ENCODE measurements at regions not wholly inside any gene's neighbourhood (a gene's known extent, or its start where the extent isn't known, plus 50 kb on each side); places are given as distances from the start of the nearest gene placed in this dataset.

DNA sequence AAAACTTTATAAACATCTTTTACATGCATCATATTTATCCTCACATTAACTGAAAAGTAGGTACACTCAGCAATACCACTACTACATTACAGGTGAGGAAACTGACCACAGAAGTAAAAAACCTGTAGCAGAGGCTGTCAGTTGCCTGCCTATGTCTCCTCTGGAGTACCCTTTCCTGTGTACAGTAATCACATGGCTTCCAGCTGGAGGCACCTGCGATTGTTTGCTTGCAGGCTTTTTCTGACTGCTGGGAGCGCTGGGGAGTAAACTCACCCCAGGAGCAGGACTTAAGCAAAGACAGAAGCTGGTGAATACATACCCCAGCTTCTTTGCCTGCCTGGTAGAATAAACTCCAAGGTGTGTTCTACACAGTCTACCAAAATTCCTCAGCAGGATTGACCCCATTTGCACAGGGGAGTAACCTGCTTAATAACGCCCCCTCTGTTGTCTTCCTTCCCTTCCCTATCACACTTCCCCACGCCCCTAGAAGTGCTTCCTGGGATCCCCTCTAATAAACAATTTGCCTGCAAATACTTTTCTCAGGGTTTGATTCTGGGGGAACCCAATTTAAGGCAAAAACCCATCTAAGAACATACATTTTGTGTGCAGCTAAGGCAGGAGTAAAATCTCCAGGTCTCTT lies 138.9 kb downstream of the PTH2R start:
- H3K4me1 ChIP-seq (ENCODE audit: insufficient read depth, low read length): no peaks in the 10 kb centered on the region
- no peaks in the 10 kb centered on the region for H3K27me3 ChIP-seq (ENCODE audit: insufficient read depth, low read length, poor library complexity)
- ATAC-seq (ENCODE audit: insufficient read depth, low read depth) (no peak; the same call in 2 of the 3 replicates), DNase-seq (no peak)
- H3K4me2 ChIP-seq (ENCODE audit: insufficient read depth, low read length): no peak overlapping the region
- H2AFZ ChIP-seq (ENCODE audit: low read depth, low read length): no peak overlapping the region
- TF ChIP-seq EZH2 (IDR thresholded peaks at IDR 0.05; ENCODE audit: borderline replicate concordance, low read depth, low read length, severe bottlenecking): no peak
- TF ChIP-seq, protein P1, sequence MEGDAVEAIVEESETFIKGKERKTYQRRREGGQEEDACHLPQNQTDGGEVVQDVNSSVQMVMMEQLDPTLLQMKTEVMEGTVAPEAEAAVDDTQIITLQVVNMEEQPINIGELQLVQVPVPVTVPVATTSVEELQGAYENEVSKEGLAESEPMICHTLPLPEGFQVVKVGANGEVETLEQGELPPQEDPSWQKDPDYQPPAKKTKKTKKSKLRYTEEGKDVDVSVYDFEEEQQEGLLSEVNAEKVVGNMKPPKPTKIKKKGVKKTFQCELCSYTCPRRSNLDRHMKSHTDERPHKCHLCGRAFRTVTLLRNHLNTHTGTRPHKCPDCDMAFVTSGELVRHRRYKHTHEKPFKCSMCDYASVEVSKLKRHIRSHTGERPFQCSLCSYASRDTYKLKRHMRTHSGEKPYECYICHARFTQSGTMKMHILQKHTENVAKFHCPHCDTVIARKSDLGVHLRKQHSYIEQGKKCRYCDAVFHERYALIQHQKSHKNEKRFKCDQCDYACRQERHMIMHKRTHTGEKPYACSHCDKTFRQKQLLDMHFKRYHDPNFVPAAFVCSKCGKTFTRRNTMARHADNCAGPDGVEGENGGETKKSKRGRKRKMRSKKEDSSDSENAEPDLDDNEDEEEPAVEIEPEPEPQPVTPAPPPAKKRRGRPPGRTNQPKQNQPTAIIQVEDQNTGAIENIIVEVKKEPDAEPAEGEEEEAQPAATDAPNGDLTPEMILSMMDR (IDR thresholded peaks at IDR 0.05; ENCODE audit: borderline replicate concordance, extremely low read depth, low read length, poor library complexity, severe bottlenecking): no peak
- H3K9ac ChIP-seq (ENCODE audit: low read depth, low read length): no peak overlapping the region
- H3K4me3 ChIP-seq (ENCODE audit: low read depth in 1 of 2, low read length in 2 of 2): no peak overlapping the region
- H3K9me3 ChIP-seq (ENCODE audit: insufficient read depth, low read length, severe bottlenecking): no peaks in the 10 kb centered on the region
- no peaks in the 10 kb centered on the region for H4K20me1 ChIP-seq (ENCODE audit: insufficient read depth, low read length)
- no peaks in the 10 kb centered on the region for H3K36me3 ChIP-seq (ENCODE audit: insufficient read depth, low read length)
- H3K27ac ChIP-seq (ENCODE audit: low read length): no peak overlapping the region
- no peaks in the 10 kb centered on the region for H3K79me2 ChIP-seq (ENCODE audit: insufficient read depth, low read length)

GRCh38 chr2:208546107-208546506 lies 139.5 kb downstream of the PTH2R start:
- Histone ChIP-seq H3K36me3 (ENCODE audit: insufficient read depth, low read length) (no peaks in the 10 kb centered on the region), H3K27me3 (ENCODE audit: insufficient read depth, low read length, poor library complexity) (no peaks in the 10 kb centered on the region), H3K27ac (ENCODE audit: low read length) (no peak overlapping the region), H3K9ac (ENCODE audit: low read depth, low read length) (no peak overlapping the region), H3K9me3 (ENCODE audit: insufficient read depth, low read length, severe bottlenecking) (no peaks in the 10 kb centered on the region), H4K20me1 (ENCODE audit: insufficient read depth, low read length) (no peaks in the 10 kb centered on the region), H3K79me2 (ENCODE audit: insufficient read depth, low read length) (no peaks in the 10 kb centered on the region), H3K4me3 (ENCODE audit: low read depth in 1 of 2, low read length in 2 of 2) (no peak overlapping the region), H2AFZ (ENCODE audit: low read depth, low read length) (no peak overlapping the region), H3K4me2 (ENCODE audit: insufficient read depth, low read length) (no peak overlapping the region), H3K4me1 (ENCODE audit: insufficient read depth, low read length) (no peaks in the 10 kb centered on the region)
- ATAC-seq (ENCODE audit: insufficient read depth, low read depth): no peak
- DNase-seq: no peak
- TF ChIP-seq EZH2 (IDR thresholded peaks at IDR 0.05; ENCODE audit: borderline replicate concordance, low read depth, low read length, severe bottlenecking): no peak
- TF ChIP-seq, protein P1 (IDR thresholded peaks at IDR 0.05; ENCODE audit: borderline replicate concordance, extremely low read depth, low read length, poor library complexity, severe bottlenecking): no peak

DNA sequence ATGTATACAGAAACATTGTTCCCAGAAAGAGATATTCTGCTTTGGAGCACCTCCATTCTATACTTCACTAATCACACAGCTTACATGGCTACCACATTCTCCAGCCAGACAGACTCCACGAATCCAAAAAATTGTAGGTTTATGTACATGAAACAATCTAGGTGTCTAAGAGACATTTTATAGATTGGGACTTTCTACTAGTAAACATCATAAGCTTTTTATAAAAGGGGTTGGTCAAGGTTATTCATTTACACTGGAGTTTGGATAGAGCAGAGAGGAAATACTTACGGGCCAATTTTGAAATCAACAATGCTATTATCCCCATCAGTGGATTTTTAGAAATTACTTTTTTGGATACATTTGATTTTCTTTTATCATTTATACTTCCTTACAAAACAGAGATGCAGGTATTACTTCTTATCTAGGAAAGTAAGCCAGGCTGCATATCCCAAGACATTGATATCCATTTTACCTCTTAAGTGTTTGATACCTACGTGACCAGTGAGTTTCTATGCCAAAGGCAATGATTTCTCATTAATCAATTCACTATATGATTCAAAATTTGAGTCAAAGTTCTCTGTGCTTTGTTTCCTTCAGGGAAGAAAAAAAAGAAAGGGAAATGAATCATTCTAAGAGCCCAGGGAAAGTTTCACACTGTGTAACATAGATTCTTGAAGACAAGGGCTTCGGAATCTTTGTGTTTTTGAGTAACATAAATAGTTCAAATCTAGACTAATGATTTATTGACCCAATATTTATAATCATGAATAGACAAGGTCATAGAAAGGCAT lies 140.5 kb downstream of the PTH2R start:
- H3K4me2 ChIP-seq (ENCODE audit: insufficient read depth, low read length): no peak overlapping the region
- no peaks in the 10 kb centered on the region for H4K20me1 ChIP-seq (ENCODE audit: insufficient read depth, low read length)
- no peak for TF ChIP-seq EZH2 (IDR thresholded peaks at IDR 0.05; ENCODE audit: borderline replicate concordance, low read depth, low read length, severe bottlenecking)
- TF ChIP-seq, protein P1 (IDR thresholded peaks at IDR 0.05; ENCODE audit: borderline replicate concordance, extremely low read depth, low read length, poor library complexity, severe bottlenecking): no peak
- H3K27me3 ChIP-seq (ENCODE audit: insufficient read depth, low read length, poor library complexity): no peaks in the 10 kb centered on the region
- ATAC-seq (ENCODE audit: insufficient read depth, low read depth) (no peak), DNase-seq (no peak)
- H3K9me3 ChIP-seq (ENCODE audit: insufficient read depth, low read length, severe bottlenecking): no peaks in the 10 kb centered on the region
- H3K36me3 ChIP-seq (ENCODE audit: insufficient read depth, low read length): no peaks in the 10 kb centered on the region
- H3K79me2 ChIP-seq (ENCODE audit: insufficient read depth, low read length): no peaks in the 10 kb centered on the region
- H3K9ac ChIP-seq (ENCODE audit: low read depth, low read length): no peak overlapping the region
- no peak overlapping the region for H3K4me3 ChIP-seq (ENCODE audit: low read depth in 1 of 2, low read length in 2 of 2)
- no peak overlapping the region for H3K27ac ChIP-seq (ENCODE audit: low read length)
- no peak overlapping the region for H2AFZ ChIP-seq (ENCODE audit: low read depth, low read length)
- no peaks in the 10 kb centered on the region for H3K4me1 ChIP-seq (ENCODE audit: insufficient read depth, low read length)

Measured in DND-41 (cell line).